K562 (cell line): ENCODE measurements at regions not wholly inside any gene's neighbourhood (a gene's known extent, or its start where the extent isn't known, plus 50 kb on each side); places are given as distances from the start of the nearest gene placed in this dataset.
A peak's percentile ranks its signal among the peaks of the same experiment; 100 is the strongest.
"Not testable (repeated sequence)": the region's sequence is repeated elsewhere in the genome, so short reads cannot be mapped to it uniquely, and the experiment has no call there.

ENCODE experiments used
- ATAC-seq: fragments of 200-7000 bp; cut with Tn5 transposase; 3 replicates; pipeline ENCODE4 v1.9.1; 2020; ENCODE audit warnings: moderate library complexity
- BruUV-seq: library from RNA; stranded (reverse); fragments of 400-500 nt; replicated peaks from 2 replicates; lab custom pipeline; 2021; lab: Mats Ljungman, UMichigan
- CTCF ChIA-PET: fragments of 300-600 bp; formaldehyde crosslinking; extraction: SDS; loops from one replicate; lab custom pipeline; 2021; ENCODE audit warnings: low intra/inter-chr PET ratio; lab: Yijun Ruan, JAX
- POLR2A ChIA-PET: fragments of 300-600, 350-650 bp; sonication (Branson Sonifier 250); formaldehyde crosslinking; extraction: SDS; loops from one replicate; lab custom pipeline; 2021; ENCODE audit warnings: antibody characterized with exemption, inconsistent platforms; lab: Yijun Ruan, JAX
- DNase-seq, 4 experiments: peaks; one replicate each; pipeline versions ENCODE4 v3.0.0 to v3.0.0-alpha.2; 2011 to 2018; ENCODE audit warnings: low spot score in 3 of 4, mixed read lengths in 3 of 4; ENCODE audit errors: extremely low read depth in 1 of 4
- FAIRE-seq: peaks from 2 replicates; lab custom pipeline; 2011; peaks lifted over from hg19 to GRCh38; lab: Jason Lieb, UNC
- H2AFZ ChIP-seq: 2 replicates; pipeline ENCODE4 v1.6.0; 2011; ENCODE audit warnings: low read depth, low read length, control low read depth, inconsistent platforms
- H3K27ac ChIP-seq: fragments of 200-600 bp; 3 replicates; pipeline ENCODE4 v1.8.0; 2011; ENCODE audit warnings: low read depth, mild to moderate bottlenecking, control low read depth, inconsistent platforms, low read length, moderate library complexity, mixed read lengths; ENCODE audit errors: extremely low read depth
- H3K27me3 ChIP-seq, 2 experiments: fragments of 300-600 bp in 1 of 2; 2 replicates in 1 of 2; 3 replicates in 1 of 2; pipeline versions ENCODE4 v1.6.0 to v1.8.0; 2011; ENCODE audit warnings: inconsistent platforms in 2 of 2, low read length in 2 of 2, mild to moderate bottlenecking in 1 of 2, mixed read lengths in 1 of 2, moderate library complexity in 1 of 2; ENCODE audit not compliant: control insufficient read depth in 2 of 2, insufficient read depth in 2 of 2
- H3K36me3 ChIP-seq: fragments of 300-600 bp; 3 replicates; pipeline ENCODE4 v1.8.0; 2011; ENCODE audit warnings: mild to moderate bottlenecking, low read length, inconsistent platforms; ENCODE audit not compliant: control insufficient read depth, insufficient read depth
- H3K4me1 ChIP-seq, 2 experiments: fragments of 200-600 bp in 1 of 2; replicated peaks in 1 of 2; 2 replicates in 1 of 2; 3 replicates in 1 of 2; pipeline versions ENCODE4 v1.5.1 to v1.8.0; 2011; ENCODE audit warnings: inconsistent platforms in 2 of 2, low read length in 2 of 2, mild to moderate bottlenecking in 1 of 2, mixed read lengths in 1 of 2, moderate library complexity in 1 of 2; ENCODE audit not compliant: control insufficient read depth in 2 of 2, insufficient read depth in 2 of 2
- H3K4me2 ChIP-seq: 2 replicates; pipeline ENCODE4 v1.6.1; 2011; ENCODE audit warnings: low read length, control low read depth, inconsistent platforms, mixed read lengths; ENCODE audit not compliant: insufficient read depth
- H3K4me3 ChIP-seq: fragments of 200-600 bp; sonication (generic), shearing (Covaris generic); 2 replicates; pipeline ENCODE4 v1.5.1; 2016; ENCODE audit warnings: control low read depth, inconsistent platforms
- H3K79me2 ChIP-seq: fragments of 200-600 bp; 3 replicates; pipeline ENCODE4 v1.8.0; 2011; ENCODE audit warnings: low read length, inconsistent platforms; ENCODE audit not compliant: control insufficient read depth, insufficient read depth
- H3K9ac ChIP-seq, 2 experiments: 2 replicates each; pipeline versions ENCODE4 v1.6.0 to v1.6.1; 2011; ENCODE audit warnings: low read depth in 2 of 2, low read length in 2 of 2, control low read depth in 1 of 2, inconsistent platforms in 1 of 2, mild to moderate bottlenecking in 1 of 2, mixed read lengths in 1 of 2; ENCODE audit not compliant: insufficient read depth in 1 of 2
- H3K9me1 ChIP-seq: one replicate; pipeline ENCODE4 v1.6.0; 2011; ENCODE audit warnings: inconsistent platforms, mild to moderate bottlenecking, low read length, moderate library complexity; ENCODE audit not compliant: control insufficient read depth, insufficient read depth
- H3K9me3 ChIP-seq: replicated peaks from 2 replicates; pipeline ENCODE4 v1.5.1; 2011; ENCODE audit warnings: low read depth, low read length, inconsistent platforms; ENCODE audit not compliant: control insufficient read depth, insufficient read depth
- H4K20me1 ChIP-seq: replicated peaks from 2 replicates; pipeline ENCODE4 v1.6.1; 2011; ENCODE audit warnings: low read length, inconsistent platforms, mixed read lengths; ENCODE audit not compliant: control insufficient read depth, insufficient read depth
- MEF2D ChIP-seq: conservative IDR thresholded peaks from 2 replicates; pipeline ENCODE4 v1.6.1; 2016; ENCODE audit warnings: low read depth, missing genetic modification characterization, missing compliant biosample characterization
- NFRKB ChIP-seq: fragments of 450-650 bp; IDR thresholded peaks from 2 replicates; pipeline ENCODE4 v1.6.1; 2016; ENCODE audit warnings: low read depth
- NFYB ChIP-seq: IDR thresholded peaks from 2 replicates; pipeline ENCODE4 v1.6.1; 2011; ENCODE audit warnings: mild to moderate bottlenecking, moderate library complexity; ENCODE audit not compliant: insufficient read length; ENCODE audit errors: extremely low read depth
- RFX1 ChIP-seq: fragments of 450-650 bp; IDR thresholded peaks from 2 replicates; pipeline ENCODE4 v1.6.1; 2016; ENCODE audit warnings: mild to moderate bottlenecking, moderate library complexity
- TGIF2 ChIP-seq: sonication (generic); formaldehyde crosslinking; IDR thresholded peaks from 2 replicates; pipeline ENCODE4 v1.8.1; 2022; ENCODE audit warnings: mild to moderate bottlenecking, missing genetic modification reagents, moderate library complexity
- ZNF57 ChIP-seq: fragments of 450-650 bp; formaldehyde crosslinking; IDR thresholded peaks from 2 replicates; pipeline ENCODE4 v1.4.0; 2020; ENCODE audit warnings: mild to moderate bottlenecking, moderate library complexity
- WGBS: fragments of 100-300 bp; shearing (Covaris generic); methylation state at CpG from one replicate; pipeline ENCODE4 v1.1.6; 2016; ENCODE audit warnings: low coverage, mixed read lengths; ENCODE audit not compliant: insufficient coverage; ENCODE audit errors: missing lambda C conversion rate; 5-methylcytosine and 5-hydroxymethylcytosine counted together
- in situ Hi-C: fragments of 300-500 bp; cut with MboI; formaldehyde crosslinking; loops from 4 replicates; pipeline ENCODE4 v1.15.0; 2018; ENCODE audit warnings: inconsistent platforms, mixed read lengths
- intact Hi-C: fragments of 100-400 bp; cut with micrococcal nuclease; formaldehyde crosslinking; loops from 2 replicates; pipeline ENCODE4 v1.14.2; 2022
- TF ChIP-seq, protein P1 (sequence below), 2 experiments: IDR thresholded peaks in 1 of 2; conservative IDR thresholded peaks in 1 of 2; 2 replicates each; pipeline ENCODE4 v1.6.1; 2016; ENCODE audit warnings: low read depth in 2 of 2, mild to moderate bottlenecking in 1 of 2, missing compliant biosample characterization in 1 of 2, missing genetic modification characterization in 1 of 2, moderate library complexity in 1 of 2

DNA sequence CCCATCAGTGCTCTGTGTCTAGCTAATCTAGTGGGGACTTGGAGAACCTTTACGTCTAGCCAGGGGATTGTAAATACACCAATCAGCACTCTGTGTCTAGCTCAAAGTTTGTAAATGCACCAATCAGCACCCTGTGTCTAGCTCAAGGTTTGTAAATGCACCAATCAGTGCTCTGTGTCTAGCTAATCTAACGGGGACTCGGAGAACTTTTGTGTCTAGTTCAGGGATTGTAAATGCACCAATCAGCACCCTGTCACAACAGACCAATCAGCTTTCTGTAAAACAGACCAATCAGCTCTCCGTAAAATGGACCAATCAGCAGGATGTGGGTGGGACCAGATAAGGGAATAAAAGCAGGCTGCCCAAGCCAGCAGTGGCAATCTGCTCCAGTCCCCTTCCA is 268.3 kb upstream of the MKLN1 start:
- H4K20me1 ChIP-seq, H3K36me3 ChIP-seq, CTCF ChIA-PET, H3K4me1 ChIP-seq, intact Hi-C loops, BruUV-seq, H3K9ac ChIP-seq, DNase-seq, H3K79me2 ChIP-seq, in situ Hi-C loops, H3K4me2 ChIP-seq, H3K27ac ChIP-seq, FAIRE-seq, H3K27me3 ChIP-seq, H2AFZ ChIP-seq, H3K4me3 ChIP-seq, H3K9me3 ChIP-seq, ATAC-seq, H3K9me1 ChIP-seq: not testable (repeated sequence)
- POLR2A ChIA-PET = interaction anchor here (0.6 kb wide), 1 partner anchor 40 kb away, joined by 3 read pairs; no protein-coding TSS in a partner anchor
- 83% methylated on average over 4 of the region's 4 CpGs for WGBS
- TF ChIP-seq NFYB = peak; percentile 49

DNA sequence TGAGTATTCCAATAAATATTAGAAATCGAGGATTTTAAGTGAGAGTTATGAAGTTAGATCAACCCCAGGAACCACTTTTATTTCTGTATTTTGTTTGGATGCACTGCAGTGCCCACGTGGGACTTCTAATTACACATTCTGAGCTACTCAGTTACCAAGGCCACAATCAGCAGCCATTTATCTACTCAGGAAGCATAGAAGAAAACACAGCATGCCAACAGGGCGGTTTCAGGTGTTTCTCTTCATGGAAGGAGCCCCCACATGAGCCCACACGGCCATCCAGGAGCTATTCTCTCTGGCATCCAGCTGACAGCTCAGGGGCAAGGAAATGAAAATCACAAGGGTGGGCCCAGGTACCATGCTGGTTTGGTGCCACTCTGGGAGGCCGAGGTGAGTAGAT is 266.5 kb upstream of the MKLN1 start:
- H3K9me3 ChIP-seq = no peaks in the 10 kb centered on the region
- BruUV-seq = no TSS peak
- intact Hi-C loops (no loop called here), in situ Hi-C loops (no loop called here)
- H3K4me3 ChIP-seq = no peak overlapping the region
- H2AFZ ChIP-seq = no peak overlapping the region
- no peak overlapping the region for H3K27ac ChIP-seq
- CTCF ChIA-PET = no interaction called here
- H3K9ac ChIP-seq = no peak overlapping the region
- H4K20me1 ChIP-seq = no peaks in the 10 kb centered on the region
- 28% methylated on average over 5 of the region's 5 CpGs for WGBS
- no peaks in the 10 kb centered on the region for H3K9me1 ChIP-seq
- FAIRE-seq (no peak), DNase-seq (no peak), ATAC-seq (no peak)
- TF ChIP-seq TGIF2 (CRISPR knock-in tag) = no peak
- TF ChIP-seq RFX1 = peak; percentile 40
- TF ChIP-seq NFRKB = no peak
- TF ChIP-seq, protein P1, sequence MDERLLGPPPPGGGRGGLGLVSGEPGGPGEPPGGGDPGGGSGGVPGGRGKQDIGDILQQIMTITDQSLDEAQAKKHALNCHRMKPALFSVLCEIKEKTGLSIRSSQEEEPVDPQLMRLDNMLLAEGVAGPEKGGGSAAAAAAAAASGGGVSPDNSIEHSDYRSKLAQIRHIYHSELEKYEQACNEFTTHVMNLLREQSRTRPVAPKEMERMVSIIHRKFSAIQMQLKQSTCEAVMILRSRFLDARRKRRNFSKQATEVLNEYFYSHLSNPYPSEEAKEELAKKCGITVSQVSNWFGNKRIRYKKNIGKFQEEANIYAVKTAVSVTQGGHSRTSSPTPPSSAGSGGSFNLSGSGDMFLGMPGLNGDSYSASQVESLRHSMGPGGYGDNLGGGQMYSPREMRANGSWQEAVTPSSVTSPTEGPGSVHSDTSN (CRISPR knock-in tag; IDR thresholded peaks at IDR 0.05; ENCODE audit: low read depth) = no peak
- TF ChIP-seq, protein P1 (tag; conservative IDR thresholded peaks at IDR 0.05; ENCODE audit: low read depth) = no peak
- no peak for TF ChIP-seq ZNF57 (CRISPR knock-in tag)
- TF ChIP-seq MEF2D = no peak
- H3K36me3 ChIP-seq = no peaks in the 10 kb centered on the region
- peaks cover 0 to 5% of the 10 kb centered on the region in 2 experiments; a peak in 1 of 5 replicates for H3K4me1 ChIP-seq
- no peaks in the 10 kb centered on the region for H3K27me3 ChIP-seq
- no peaks in the 10 kb centered on the region for H3K79me2 ChIP-seq
- H3K4me2 ChIP-seq = no peak overlapping the region
- POLR2A ChIA-PET = interaction anchor here (0.6 kb wide), 1 partner anchor 128 kb away, joined by 3 read pairs; no protein-coding TSS in a partner anchor
